ENCODE measurements at regions not wholly inside any gene's neighbourhood (a gene's known extent, or its start where the extent isn't known, plus 50 kb on each side); places are given as distances from the start of the nearest gene placed in this dataset.

GRCh38 chr5:135171336-135171735 lies 137.3 kb upstream of the PITX1 start:
- TF ChIP-seq CTCF (IDR thresholded peaks at IDR 0.05; ENCODE audit: borderline replicate concordance, extremely low read depth, low read length, poor library complexity, severe bottlenecking) (no peak), EZH2 (IDR thresholded peaks at IDR 0.05; ENCODE audit: borderline replicate concordance, low read depth, low read length, severe bottlenecking) (no peak)
